ENCODE measurements at regions not wholly inside any gene's neighbourhood (a gene's known extent, or its start where the extent isn't known, plus 50 kb on each side); places are given as distances from the start of the nearest gene placed in this dataset.

DNA sequence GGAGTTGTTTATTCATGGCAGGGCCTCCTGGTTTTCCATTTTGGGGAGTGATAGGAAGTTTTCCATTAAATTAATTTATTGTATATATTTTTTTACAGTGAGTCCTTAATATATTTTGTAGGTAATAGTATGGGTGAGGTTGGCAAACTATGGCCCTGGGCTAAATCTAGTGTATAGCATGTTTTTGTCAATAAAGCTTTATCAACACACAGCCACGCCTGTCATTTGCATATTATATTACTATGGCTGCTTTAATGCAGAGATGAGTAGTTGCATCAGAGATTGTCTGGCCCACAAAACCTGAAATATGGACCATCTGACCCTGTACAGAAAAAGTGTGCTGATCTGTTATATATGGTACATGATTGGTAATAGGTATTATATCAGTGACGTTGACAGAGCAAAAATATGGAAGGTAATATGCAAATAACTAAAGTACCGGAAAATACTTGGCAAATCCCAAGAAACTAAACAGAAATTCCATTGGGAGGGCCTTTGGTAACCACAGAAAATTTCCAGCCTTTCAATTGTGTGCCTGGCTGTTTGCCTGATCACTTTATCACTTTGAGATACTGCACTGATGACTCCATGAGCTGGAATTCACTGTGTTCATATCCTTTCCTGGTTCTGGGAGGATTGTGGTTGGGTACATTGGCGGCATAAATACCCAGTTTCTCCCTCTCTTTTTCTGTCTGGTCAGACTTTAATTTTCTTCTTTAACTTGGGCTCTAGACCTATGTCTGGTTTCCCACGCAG is 61.7 kb upstream of the RFLNA start:
- TF ChIP-seq, protein P1, sequence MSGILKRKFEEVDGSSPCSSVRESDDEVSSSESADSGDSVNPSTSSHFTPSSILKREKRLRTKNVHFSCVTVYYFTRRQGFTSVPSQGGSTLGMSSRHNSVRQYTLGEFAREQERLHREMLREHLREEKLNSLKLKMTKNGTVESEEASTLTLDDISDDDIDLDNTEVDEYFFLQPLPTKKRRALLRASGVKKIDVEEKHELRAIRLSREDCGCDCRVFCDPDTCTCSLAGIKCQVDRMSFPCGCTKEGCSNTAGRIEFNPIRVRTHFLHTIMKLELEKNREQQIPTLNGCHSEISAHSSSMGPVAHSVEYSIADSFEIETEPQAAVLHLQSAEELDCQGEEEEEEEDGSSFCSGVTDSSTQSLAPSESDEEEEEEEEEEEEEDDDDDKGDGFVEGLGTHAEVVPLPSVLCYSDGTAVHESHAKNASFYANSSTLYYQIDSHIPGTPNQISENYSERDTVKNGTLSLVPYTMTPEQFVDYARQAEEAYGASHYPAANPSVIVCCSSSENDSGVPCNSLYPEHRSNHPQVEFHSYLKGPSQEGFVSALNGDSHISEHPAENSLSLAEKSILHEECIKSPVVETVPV (CRISPR knock-in tag; IDR thresholded peaks at IDR 0.05), result no peak
- TF ChIP-seq ARNTL (CRISPR knock-in tag; IDR thresholded peaks at IDR 0.05; ENCODE audit: borderline replicate concordance, low read depth), result no peak
- no peak for TF ChIP-seq GLIS3 (CRISPR knock-in tag; IDR thresholded peaks at IDR 0.05)
- no peak for TF ChIP-seq OSR1 (CRISPR knock-in tag; IDR thresholded peaks at IDR 0.05)
- TF ChIP-seq BACH2 (CRISPR knock-in tag; IDR thresholded peaks at IDR 0.05; ENCODE audit: borderline replicate concordance), result no peak
- TF ChIP-seq ZNF8 (CRISPR knock-in tag; IDR thresholded peaks at IDR 0.05), result no peak
- peak; percentile 36; the same call in 2 of the 3 replicates for ATAC-seq

DNA sequence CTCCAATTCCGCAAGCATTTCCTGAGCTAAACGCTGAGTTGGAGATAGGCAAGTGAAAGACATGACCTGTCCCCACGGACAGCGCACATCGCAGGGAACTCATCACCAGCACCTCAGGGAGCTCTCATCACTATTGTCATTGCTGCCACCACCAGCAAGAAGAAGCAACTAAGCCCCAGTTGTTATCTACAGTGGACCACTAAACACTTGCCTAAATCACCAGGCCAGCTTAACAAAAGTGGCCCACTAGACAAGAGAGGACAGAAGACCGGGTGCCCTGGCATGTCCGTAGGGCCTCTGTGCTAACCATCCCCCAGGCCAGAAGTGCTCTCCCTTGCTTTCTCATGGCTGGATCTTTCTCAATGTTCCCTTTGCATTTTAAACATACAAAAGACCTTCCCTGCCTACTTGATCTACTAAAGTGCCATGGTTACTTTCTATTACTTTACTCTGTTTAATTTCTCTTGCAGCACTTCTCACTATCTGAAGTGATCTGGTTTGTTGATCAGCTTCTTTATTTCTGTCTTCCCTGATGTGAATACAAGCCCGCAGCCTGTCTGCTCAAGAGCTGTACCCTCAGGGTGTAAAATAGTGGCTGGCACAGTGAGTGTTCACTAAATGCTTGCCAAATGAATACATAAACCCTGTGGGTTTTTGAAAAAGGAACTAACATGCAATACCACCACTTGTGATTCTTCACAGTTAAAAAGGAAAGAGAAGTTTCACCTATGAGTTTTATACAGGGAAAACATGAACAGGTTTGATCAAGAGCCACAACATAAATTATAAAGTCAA is 60.9 kb upstream of the RFLNA start:
- TF ChIP-seq ZNF565 (CRISPR knock-in tag; conservative IDR thresholded peaks at IDR 0.05; ENCODE audit: low read depth), result no peak
- TF ChIP-seq, protein P2, sequence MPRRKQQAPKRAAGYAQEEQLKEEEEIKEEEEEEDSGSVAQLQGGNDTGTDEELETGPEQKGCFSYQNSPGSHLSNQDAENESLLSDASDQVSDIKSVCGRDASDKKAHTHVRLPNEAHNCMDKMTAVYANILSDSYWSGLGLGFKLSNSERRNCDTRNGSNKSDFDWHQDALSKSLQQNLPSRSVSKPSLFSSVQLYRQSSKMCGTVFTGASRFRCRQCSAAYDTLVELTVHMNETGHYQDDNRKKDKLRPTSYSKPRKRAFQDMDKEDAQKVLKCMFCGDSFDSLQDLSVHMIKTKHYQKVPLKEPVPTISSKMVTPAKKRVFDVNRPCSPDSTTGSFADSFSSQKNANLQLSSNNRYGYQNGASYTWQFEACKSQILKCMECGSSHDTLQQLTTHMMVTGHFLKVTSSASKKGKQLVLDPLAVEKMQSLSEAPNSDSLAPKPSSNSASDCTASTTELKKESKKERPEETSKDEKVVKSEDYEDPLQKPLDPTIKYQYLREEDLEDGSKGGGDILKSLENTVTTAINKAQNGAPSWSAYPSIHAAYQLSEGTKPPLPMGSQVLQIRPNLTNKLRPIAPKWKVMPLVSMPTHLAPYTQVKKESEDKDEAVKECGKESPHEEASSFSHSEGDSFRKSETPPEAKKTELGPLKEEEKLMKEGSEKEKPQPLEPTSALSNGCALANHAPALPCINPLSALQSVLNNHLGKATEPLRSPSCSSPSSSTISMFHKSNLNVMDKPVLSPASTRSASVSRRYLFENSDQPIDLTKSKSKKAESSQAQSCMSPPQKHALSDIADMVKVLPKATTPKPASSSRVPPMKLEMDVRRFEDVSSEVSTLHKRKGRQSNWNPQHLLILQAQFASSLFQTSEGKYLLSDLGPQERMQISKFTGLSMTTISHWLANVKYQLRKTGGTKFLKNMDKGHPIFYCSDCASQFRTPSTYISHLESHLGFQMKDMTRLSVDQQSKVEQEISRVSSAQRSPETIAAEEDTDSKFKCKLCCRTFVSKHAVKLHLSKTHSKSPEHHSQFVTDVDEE (CRISPR knock-in tag; IDR thresholded peaks at IDR 0.05), result no peak
- no peak for TF ChIP-seq ZFP30 (CRISPR knock-in tag; IDR thresholded peaks at IDR 0.05)
- TF ChIP-seq TOX (CRISPR knock-in tag; IDR thresholded peaks at IDR 0.05; ENCODE audit: borderline replicate concordance), result no peak
- no peak for TF ChIP-seq CSDC2 (CRISPR knock-in tag; IDR thresholded peaks at IDR 0.05)
- no peak for TF ChIP-seq ZFP3 (CRISPR knock-in tag; IDR thresholded peaks at IDR 0.05)
- no peak for TF ChIP-seq RARB (CRISPR knock-in tag; IDR thresholded peaks at IDR 0.05)
- no peak for TF ChIP-seq GLIS3 (CRISPR knock-in tag; IDR thresholded peaks at IDR 0.05)
- no peak for TF ChIP-seq BACH2 (CRISPR knock-in tag; IDR thresholded peaks at IDR 0.05; ENCODE audit: borderline replicate concordance)
- TF ChIP-seq, protein P3, sequence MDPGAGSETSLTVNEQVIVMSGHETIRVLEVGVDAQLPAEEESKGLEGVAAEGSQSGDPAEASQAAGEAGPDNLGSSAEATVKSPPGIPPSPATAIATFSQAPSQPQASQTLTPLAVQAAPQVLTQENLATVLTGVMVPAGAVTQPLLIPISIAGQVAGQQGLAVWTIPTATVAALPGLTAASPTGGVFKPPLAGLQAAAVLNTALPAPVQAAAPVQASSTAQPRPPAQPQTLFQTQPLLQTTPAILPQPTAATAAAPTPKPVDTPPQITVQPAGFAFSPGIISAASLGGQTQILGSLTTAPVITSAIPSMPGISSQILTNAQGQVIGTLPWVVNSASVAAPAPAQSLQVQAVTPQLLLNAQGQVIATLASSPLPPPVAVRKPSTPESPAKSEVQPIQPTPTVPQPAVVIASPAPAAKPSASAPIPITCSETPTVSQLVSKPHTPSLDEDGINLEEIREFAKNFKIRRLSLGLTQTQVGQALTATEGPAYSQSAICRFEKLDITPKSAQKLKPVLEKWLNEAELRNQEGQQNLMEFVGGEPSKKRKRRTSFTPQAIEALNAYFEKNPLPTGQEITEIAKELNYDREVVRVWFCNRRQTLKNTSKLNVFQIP (CRISPR knock-in tag; IDR thresholded peaks at IDR 0.05; ENCODE audit: borderline replicate concordance, low read depth), result no peak
- no peak for TF ChIP-seq ESRRG (CRISPR knock-in tag; IDR thresholded peaks at IDR 0.05)
- no peak for TF ChIP-seq ARNTL (CRISPR knock-in tag; IDR thresholded peaks at IDR 0.05; ENCODE audit: borderline replicate concordance, low read depth)
- TF ChIP-seq PPARA (CRISPR knock-in tag; IDR thresholded peaks at IDR 0.05; ENCODE audit: borderline replicate concordance), result no peak
- no peak for TF ChIP-seq ZNF8 (CRISPR knock-in tag; IDR thresholded peaks at IDR 0.05)
- TF ChIP-seq, protein P4, sequence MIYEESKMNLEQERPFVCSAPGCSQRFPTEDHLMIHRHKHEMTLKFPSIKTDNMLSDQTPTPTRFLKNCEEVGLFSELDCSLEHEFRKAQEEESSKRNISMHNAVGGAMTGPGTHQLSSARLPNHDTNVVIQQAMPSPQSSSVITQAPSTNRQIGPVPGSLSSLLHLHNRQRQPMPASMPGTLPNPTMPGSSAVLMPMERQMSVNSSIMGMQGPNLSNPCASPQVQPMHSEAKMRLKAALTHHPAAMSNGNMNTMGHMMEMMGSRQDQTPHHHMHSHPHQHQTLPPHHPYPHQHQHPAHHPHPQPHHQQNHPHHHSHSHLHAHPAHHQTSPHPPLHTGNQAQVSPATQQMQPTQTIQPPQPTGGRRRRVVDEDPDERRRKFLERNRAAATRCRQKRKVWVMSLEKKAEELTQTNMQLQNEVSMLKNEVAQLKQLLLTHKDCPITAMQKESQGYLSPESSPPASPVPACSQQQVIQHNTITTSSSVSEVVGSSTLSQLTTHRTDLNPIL (CRISPR knock-in tag; IDR thresholded peaks at IDR 0.05; ENCODE audit: low read depth), result no peak
- no peak for TF ChIP-seq OSR1 (CRISPR knock-in tag; IDR thresholded peaks at IDR 0.05)
- TF ChIP-seq TCF4 (CRISPR knock-in tag; IDR thresholded peaks at IDR 0.05; ENCODE audit: borderline replicate concordance), result no peak
- no peak for TF ChIP-seq ZC3H10 (CRISPR knock-in tag; IDR thresholded peaks at IDR 0.05)
- TF ChIP-seq, protein P5, sequence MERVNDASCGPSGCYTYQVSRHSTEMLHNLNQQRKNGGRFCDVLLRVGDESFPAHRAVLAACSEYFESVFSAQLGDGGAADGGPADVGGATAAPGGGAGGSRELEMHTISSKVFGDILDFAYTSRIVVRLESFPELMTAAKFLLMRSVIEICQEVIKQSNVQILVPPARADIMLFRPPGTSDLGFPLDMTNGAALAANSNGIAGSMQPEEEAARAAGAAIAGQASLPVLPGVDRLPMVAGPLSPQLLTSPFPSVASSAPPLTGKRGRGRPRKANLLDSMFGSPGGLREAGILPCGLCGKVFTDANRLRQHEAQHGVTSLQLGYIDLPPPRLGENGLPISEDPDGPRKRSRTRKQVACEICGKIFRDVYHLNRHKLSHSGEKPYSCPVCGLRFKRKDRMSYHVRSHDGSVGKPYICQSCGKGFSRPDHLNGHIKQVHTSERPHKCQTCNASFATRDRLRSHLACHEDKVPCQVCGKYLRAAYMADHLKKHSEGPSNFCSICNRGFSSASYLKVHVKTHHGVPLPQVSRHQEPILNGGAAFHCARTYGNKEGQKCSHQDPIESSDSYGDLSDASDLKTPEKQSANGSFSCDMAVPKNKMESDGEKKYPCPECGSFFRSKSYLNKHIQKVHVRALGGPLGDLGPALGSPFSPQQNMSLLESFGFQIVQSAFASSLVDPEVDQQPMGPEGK (CRISPR knock-in tag; IDR thresholded peaks at IDR 0.05; ENCODE audit: borderline replicate concordance), result no peak
- TF ChIP-seq, protein P1 (CRISPR knock-in tag; IDR thresholded peaks at IDR 0.05), result no peak
- no peak for ATAC-seq

Measured in SK-N-SH treated with all-trans-retinoic acid at 6 μM for 48 hours (cell line).